Tibial nerve (tissue), 4 donors: ENCODE measurements at regions not wholly inside any gene's neighbourhood (a gene's known extent, or its start where the extent isn't known, plus 50 kb on each side); places are given as distances from the start of the nearest gene placed in this dataset.

Experiments used
- DNase-seq, 2 donors: peaks; one replicate each; pipeline ENCODE4 v3.0.0-alpha.2; 2019; ENCODE audit warnings: low spot score in 2 of 2
- H3K27ac ChIP-seq, 4 donors: fragments of 200-600 bp; sonication (generic) in 3 of 4; one replicate each; pipeline ENCODE4 v1.5.1; 2017 to 2019; ENCODE audit warnings: mild to moderate bottlenecking in 1 of 4
- H3K27me3 ChIP-seq, 2 donors: fragments of 200-600 bp; sonication (generic) in 1 of 2; one replicate each; pipeline versions ENCODE4 v1.5.1 to v1.6.0; 2017 to 2019
- H3K36me3 ChIP-seq, 3 donors: fragments of 200-600 bp; sonication (generic); one replicate each; pipeline ENCODE4 v1.5.1; 2018 to 2019
- H3K4me1 ChIP-seq, 4 donors: fragments of 200-600 bp; sonication (generic) in 3 of 4; one replicate each; pipeline ENCODE4 v1.5.1; 2017 to 2019
- H3K4me3 ChIP-seq, 4 donors: fragments of 200-600 bp; sonication (generic) in 3 of 4; one replicate each; pipeline ENCODE4 v1.5.1; 2017 to 2019; ENCODE audit warnings: mild to moderate bottlenecking in 1 of 4, moderate library complexity in 1 of 4
- H3K9me3 ChIP-seq, 4 donors: fragments of 200-600 bp; sonication (generic) in 3 of 4; one replicate each; pipeline ENCODE4 v1.5.1; 2017 to 2019
- EP300 ChIP-seq, 2 donors: sonication (generic); formaldehyde crosslinking; IDR thresholded peaks; one replicate each; pipeline ENCODE4 v1.6.1; 2017; ENCODE audit warnings: antibody characterized with exemption in 2 of 2, mild to moderate bottlenecking in 1 of 2
- POLR2A ChIP-seq, 2 donors: fragments of 450-650 bp; IDR thresholded peaks; one replicate each; pipeline ENCODE4 v1.6.1; 2017; ENCODE audit warnings: antibody characterized with exemption in 2 of 2, mild to moderate bottlenecking in 2 of 2, moderate library complexity in 2 of 2
- WGBS, 2 donors: methylation state at CpG; one replicate each; pipeline ENCODE4 v1.1.5; 2018; 5-methylcytosine and 5-hydroxymethylcytosine counted together
- TF ChIP-seq, protein P1 (sequence below), 5 experiments: fragments of 200-600 bp in 3 of 5; fragments of 450-650 bp in 2 of 5; sonication (generic) in 3 of 5; IDR thresholded peaks; one replicate each; pipeline ENCODE4 v1.5.1; 2016 to 2019; ENCODE audit warnings: antibody characterized with exemption in 5 of 5, mild to moderate bottlenecking in 3 of 5, moderate library complexity in 2 of 5

DNA sequence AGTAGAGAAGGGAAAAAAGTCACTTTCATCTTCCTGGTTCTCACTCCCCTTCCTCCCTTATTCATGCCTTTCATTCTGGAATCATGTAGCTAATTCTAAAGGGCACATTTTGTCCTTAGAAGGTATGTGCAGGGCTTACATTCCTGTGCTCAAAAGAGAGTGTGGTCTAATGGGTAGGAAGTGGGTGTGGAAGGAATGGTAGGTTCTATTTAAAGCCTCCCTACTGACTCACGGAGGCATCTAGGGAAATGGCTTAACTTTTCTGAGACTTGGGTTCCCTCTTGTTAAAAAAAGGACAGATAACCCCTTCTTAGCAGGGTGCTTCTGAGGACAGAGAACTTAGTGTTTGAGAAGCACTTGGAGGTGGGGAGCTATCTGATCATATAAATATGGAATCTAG is 249.3 kb upstream of the DUSP10 start:
- no peaks in the 10 kb centered on the region for H3K27me3 ChIP-seq
- TF ChIP-seq, protein P1, sequence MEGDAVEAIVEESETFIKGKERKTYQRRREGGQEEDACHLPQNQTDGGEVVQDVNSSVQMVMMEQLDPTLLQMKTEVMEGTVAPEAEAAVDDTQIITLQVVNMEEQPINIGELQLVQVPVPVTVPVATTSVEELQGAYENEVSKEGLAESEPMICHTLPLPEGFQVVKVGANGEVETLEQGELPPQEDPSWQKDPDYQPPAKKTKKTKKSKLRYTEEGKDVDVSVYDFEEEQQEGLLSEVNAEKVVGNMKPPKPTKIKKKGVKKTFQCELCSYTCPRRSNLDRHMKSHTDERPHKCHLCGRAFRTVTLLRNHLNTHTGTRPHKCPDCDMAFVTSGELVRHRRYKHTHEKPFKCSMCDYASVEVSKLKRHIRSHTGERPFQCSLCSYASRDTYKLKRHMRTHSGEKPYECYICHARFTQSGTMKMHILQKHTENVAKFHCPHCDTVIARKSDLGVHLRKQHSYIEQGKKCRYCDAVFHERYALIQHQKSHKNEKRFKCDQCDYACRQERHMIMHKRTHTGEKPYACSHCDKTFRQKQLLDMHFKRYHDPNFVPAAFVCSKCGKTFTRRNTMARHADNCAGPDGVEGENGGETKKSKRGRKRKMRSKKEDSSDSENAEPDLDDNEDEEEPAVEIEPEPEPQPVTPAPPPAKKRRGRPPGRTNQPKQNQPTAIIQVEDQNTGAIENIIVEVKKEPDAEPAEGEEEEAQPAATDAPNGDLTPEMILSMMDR (IDR thresholded peaks at IDR 0.05): no peak
- no peak for TF ChIP-seq POLR2A (IDR thresholded peaks at IDR 0.05)
- TF ChIP-seq EP300 (IDR thresholded peaks at IDR 0.05): no peak
- no peaks in the 10 kb centered on the region for H3K9me3 ChIP-seq
- 62 to 64% methylated on average over 1 of the region's 1 CpG for WGBS, 2 donors
- H3K27ac ChIP-seq: no peak overlapping the region
- H3K36me3 ChIP-seq: no peaks in the 10 kb centered on the region
- no peak overlapping the region for H3K4me3 ChIP-seq
- DNase-seq: no peak
- H3K4me1 ChIP-seq: peaks cover 0 to 11% (median 2%) of the 10 kb centered on the region in 4 donors

DNA sequence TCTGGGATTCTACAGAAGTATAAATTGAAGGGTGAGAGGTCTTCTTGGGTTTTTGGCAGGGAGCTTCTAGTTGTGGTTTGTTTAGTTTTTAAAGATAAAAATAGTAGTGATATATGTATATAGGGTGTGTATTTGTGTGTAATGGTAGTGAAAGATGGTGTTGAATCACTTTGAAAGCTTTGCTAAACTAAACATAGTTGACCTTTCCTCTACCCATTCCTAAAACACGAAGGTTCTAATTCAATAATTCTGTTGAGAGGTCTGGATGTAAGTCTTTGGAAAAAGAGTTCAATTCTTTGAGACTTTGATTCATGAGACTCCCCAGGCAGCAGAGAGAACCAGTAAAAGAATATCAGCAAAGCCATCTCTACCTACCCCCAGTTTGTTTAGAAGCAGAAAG is 247.9 kb upstream of the DUSP10 start:
- DNase-seq: no peak
- Histone ChIP-seq H3K27ac (no peak overlapping the region), H3K4me1 (peaks cover 0 to 7% (median 0%) of the 10 kb centered on the region in 4 donors)

DNA sequence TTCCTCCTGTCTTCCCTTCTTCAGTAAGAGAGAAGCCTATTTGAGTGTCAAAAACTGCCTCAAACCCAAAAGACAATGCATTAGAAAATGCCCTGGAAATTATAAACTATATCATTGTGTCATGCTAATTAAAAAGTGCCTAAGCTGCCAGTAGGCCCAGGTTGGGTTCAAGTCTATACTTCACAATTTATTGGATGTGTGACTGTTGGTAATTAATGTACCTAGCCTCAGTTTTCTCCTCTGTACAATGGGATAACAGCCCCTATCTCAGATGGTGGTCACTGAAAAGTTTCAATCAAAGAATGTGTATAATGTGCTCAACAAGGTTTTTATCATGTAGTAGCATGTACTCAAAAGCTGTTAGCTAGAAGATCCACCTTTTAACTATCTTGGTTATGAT is 246.9 kb upstream of the DUSP10 start:
- H3K4me1 ChIP-seq: no peaks in the 10 kb centered on the region
- H3K27ac ChIP-seq: no peak overlapping the region
- TF ChIP-seq EP300 (IDR thresholded peaks at IDR 0.05): no peak
- TF ChIP-seq, protein P1 (IDR thresholded peaks at IDR 0.05): no peak
- H3K27me3 ChIP-seq: no peaks in the 10 kb centered on the region
- no peak for DNase-seq
- no peak overlapping the region for H3K4me3 ChIP-seq
- no peaks in the 10 kb centered on the region for H3K36me3 ChIP-seq
- no peaks in the 10 kb centered on the region for H3K9me3 ChIP-seq

More for the DNA sequence above, 247.9 kb upstream of the DUSP10 start:
- TF ChIP-seq, protein P1 (IDR thresholded peaks at IDR 0.05): no peak
- TF ChIP-seq POLR2A (IDR thresholded peaks at IDR 0.05): no peak
- TF ChIP-seq EP300 (IDR thresholded peaks at IDR 0.05): no peak
- Histone ChIP-seq H3K27me3 (no peaks in the 10 kb centered on the region), H3K9me3 (no peaks in the 10 kb centered on the region), H3K4me3 (no peak overlapping the region), H3K36me3 (no peaks in the 10 kb centered on the region)
- WGBS, 2 donors: 43 to 44% methylated on average over 1 of the region's 1 CpG

DNA sequence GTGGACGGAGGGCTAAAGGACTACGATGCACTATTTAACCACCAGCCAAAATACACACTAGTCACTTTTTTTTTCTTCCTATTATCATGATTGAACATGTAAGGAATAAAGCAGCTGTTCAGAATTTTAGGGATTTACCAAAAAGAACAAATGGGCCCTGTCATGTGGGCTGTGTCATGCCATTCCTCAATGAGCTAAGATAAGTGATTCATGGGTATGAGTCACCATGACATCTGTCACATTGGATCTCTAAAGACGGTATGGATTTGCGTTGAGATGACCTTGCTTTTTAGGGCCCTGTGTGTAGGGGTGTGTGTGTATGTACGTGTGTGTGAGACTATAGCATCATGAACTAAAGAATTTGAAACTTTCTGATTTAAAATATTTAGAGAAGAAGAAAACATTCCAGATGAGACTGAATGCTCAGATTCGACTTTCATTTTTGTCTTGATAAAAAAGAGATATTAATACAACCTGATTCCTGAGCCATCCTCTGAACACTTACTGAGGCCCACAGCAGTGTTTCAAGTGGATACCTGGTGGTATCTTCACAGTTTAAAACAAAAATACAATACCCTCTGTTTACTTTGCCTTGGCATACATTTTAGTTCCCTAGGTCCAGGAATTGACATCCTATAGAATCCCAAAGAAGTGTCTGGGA is 246.1 kb upstream of the DUSP10 start:
- TF ChIP-seq POLR2A (IDR thresholded peaks at IDR 0.05): no peak
- TF ChIP-seq, protein P1 (IDR thresholded peaks at IDR 0.05): no peak
- TF ChIP-seq EP300 (IDR thresholded peaks at IDR 0.05): no peak
- 46 to 59% methylated on average over 6 of the region's 6 CpGs for WGBS, 2 donors
- Histone ChIP-seq H3K27ac (no peak overlapping the region), H3K9me3 (no peaks in the 10 kb centered on the region), H3K27me3 (no peaks in the 10 kb centered on the region), H3K36me3 (no peaks in the 10 kb centered on the region), H3K4me1 (no peaks in the 10 kb centered on the region), H3K4me3 (no peak overlapping the region)
- no peak for DNase-seq

DNA sequence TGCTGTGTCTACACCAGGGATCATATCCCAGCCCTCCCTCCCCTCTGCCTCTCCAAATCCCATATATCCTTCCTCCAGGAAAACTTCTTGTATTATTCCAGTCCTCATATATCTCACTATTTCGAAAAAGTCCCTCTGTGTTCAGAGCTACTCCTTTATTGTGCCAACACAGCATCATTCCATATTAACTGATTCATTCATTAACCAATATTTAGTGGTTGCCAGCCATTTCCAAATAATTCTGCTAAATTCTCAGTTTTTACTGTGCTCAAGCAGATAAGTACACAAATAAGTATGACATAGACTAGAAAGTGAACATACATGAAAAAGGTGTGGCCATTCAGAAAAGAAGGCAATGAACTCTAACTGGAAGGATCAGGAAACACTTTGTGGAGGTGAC is 241.6 kb upstream of the DUSP10 start:
- Histone ChIP-seq H3K27ac (no peak overlapping the region), H3K4me3 (no peak overlapping the region), H3K4me1 (no peaks in the 10 kb centered on the region), H3K27me3 (no peaks in the 10 kb centered on the region), H3K9me3 (no peaks in the 10 kb centered on the region), H3K36me3 (no peaks in the 10 kb centered on the region)
- 86 to 88% methylated on average over 1 of the region's 1 CpG for WGBS, 2 donors
- DNase-seq: no peak
- TF ChIP-seq, protein P1 (IDR thresholded peaks at IDR 0.05): no peak
- TF ChIP-seq EP300 (IDR thresholded peaks at IDR 0.05) (no peak), POLR2A (IDR thresholded peaks at IDR 0.05) (no peak)
